Left renal pelvis (tissue), 4 donors: ENCODE measurements at regions not wholly inside any gene's neighbourhood (a gene's known extent, or its start where the extent isn't known, plus 50 kb on each side); places are given as distances from the start of the nearest gene placed in this dataset.

Experiments used
- DNase-seq, 4 donors: peaks; one replicate each; pipeline ENCODE4 v3.0.0-alpha.2; 2013; ENCODE audit warnings: low read depth in 4 of 4, low spot score in 3 of 4

- peak in 3 of 4 donors; percentile 36 to 41 (median 36) for DNase-seq
Measured at GRCh38 chr17:33750943-33751701, 458.0 kb upstream of the ASIC2 start.

- DNase-seq: no peak
Measured at GRCh38 chr17:33751702-33752065, 458.6 kb upstream of the ASIC2 start.

- no peak for DNase-seq
Measured at GRCh38 chr17:33753452-33753851, 460.4 kb upstream of the ASIC2 start.

GRCh38 chr17:33756021-33756420, 462.9 kb upstream of the ASIC2 start:
- no peak for DNase-seq

- DNase-seq: no peak
Measured at GRCh38 chr17:33765871-33766270, 472.8 kb upstream of the ASIC2 start.

- no peak for DNase-seq
Measured at GRCh38 chr17:33766721-33767120, 473.6 kb upstream of the ASIC2 start.

GRCh38 chr17:33769066-33769465, 476.0 kb upstream of the ASIC2 start:
- DNase-seq: no peak

- DNase-seq: no peak
Measured at GRCh38 chr17:33776304-33776703, 478.8 kb upstream of the CCL2 start.

GRCh38 chr17:33776903-33777302, 478.2 kb upstream of the CCL2 start:
- DNase-seq: no peak

- no peak for DNase-seq
Measured at GRCh38 chr17:33777674-33778073, 477.4 kb upstream of the CCL2 start.

GRCh38 chr17:33778505-33779233, 476.4 kb upstream of the CCL2 start:
- no peak for DNase-seq

GRCh38 chr17:33779234-33779591, 475.9 kb upstream of the CCL2 start:
- peak in 3 of 4 donors; percentile 25 to 42 (median 41) for DNase-seq

- no peak for DNase-seq
Measured at GRCh38 chr17:33785281-33785680, 469.8 kb upstream of the CCL2 start.

GRCh38 chr17:33786478-33786877, 468.6 kb upstream of the CCL2 start:
- no peak for DNase-seq

- DNase-seq: no peak
Measured at GRCh38 chr17:33789658-33790057, 465.4 kb upstream of the CCL2 start.

- DNase-seq: no peak
Measured at GRCh38 chr17:33797181-33797580, 457.9 kb upstream of the CCL2 start.

GRCh38 chr17:33798308-33798707, 456.8 kb upstream of the CCL2 start:
- no peak for DNase-seq

- DNase-seq: no peak
Measured at GRCh38 chr17:33802349-33803198, 452.5 kb upstream of the CCL2 start.

GRCh38 chr17:33803199-33803685, 451.8 kb upstream of the CCL2 start:
- no peak for DNase-seq

GRCh38 chr17:33803686-33804085, 451.4 kb upstream of the CCL2 start:
- DNase-seq: no peak

- DNase-seq: no peak
Measured at GRCh38 chr17:33804401-33804800, 450.7 kb upstream of the CCL2 start.
